ENCODE measurements at regions not wholly inside any gene's neighbourhood (a gene's known extent, or its start where the extent isn't known, plus 50 kb on each side); places are given as distances from the start of the nearest gene placed in this dataset.

DNA sequence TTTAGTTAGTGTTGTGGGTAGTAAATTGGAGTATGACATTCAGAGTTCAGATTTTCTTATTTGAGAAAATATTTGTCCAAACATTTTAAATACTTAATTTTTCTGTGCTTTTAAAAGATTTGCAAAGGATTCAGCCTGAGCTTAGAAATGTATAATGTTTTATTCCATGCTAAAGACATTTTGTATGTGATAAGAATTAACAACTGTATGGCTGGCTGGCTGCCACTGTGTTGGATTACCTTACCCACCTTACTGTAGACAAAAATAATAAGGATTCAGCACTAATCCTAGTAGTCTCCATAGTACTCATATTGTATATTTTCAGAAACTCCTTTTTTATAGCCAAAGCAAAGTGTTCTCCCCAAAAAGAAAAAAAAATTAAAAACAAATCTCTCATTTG lies 74.8 kb downstream of the TANC2 start:
- peak overlapping the region; percentile 13 to 68; a peak in 2 of 6 replicates for H3K27ac ChIP-seq
- CTCF ChIA-PET: interaction anchor here (0.7 to 1.0 kb wide), 2 partner anchors 9 to 349 kb away, joined by 3 read pairs; no protein-coding TSS in a partner anchor
- no peak overlapping the region for H3K4me3 ChIP-seq
- FAIRE-seq (no peak), DNase-seq (ENCODE audit: low read depth in 1 of 2, low spot score in 1 of 2) (no peak), ATAC-seq (no peak)
- H3K4me2 ChIP-seq: peak overlapping the region; percentile 80
- TF ChIP-seq FOXS1 (CRISPR knock-in tag; IDR thresholded peaks at IDR 0.05) (no peak), ZNF302 (CRISPR knock-in tag; IDR thresholded peaks at IDR 0.05) (no peak), RCOR1 (IDR thresholded peaks at IDR 0.05; ENCODE audit: low read depth, low read length) (no peak), PHF8 (IDR thresholded peaks at IDR 0.05; ENCODE audit: borderline replicate concordance, low read depth) (no peak), NFE2L2 (conservative IDR thresholded peaks at IDR 0.05; ENCODE audit: low read length) (no peak), MYC (IDR thresholded peaks at IDR 0.05; ENCODE audit: borderline replicate concordance, low read length) (no peak), ZSCAN20 (CRISPR knock-in tag; IDR thresholded peaks at IDR 0.05) (no peak), JUN (IDR thresholded peaks at IDR 0.05) (no peak), FOSB (CRISPR knock-in tag; IDR thresholded peaks at IDR 0.05) (no peak), SMC3 (IDR thresholded peaks at IDR 0.05) (no peak), EP300 (IDR thresholded peaks at IDR 0.05) (no peak), RNF2 (IDR thresholded peaks at IDR 0.05; ENCODE audit: borderline replicate concordance, low read depth) (no peak), ZFP36 (IDR thresholded peaks at IDR 0.05; ENCODE audit: borderline replicate concordance, partially characterized antibody) (no peak), MAFK (IDR thresholded peaks at IDR 0.05; ENCODE audit: partially characterized antibody) (no peak)
- TF ChIP-seq, protein P1, sequence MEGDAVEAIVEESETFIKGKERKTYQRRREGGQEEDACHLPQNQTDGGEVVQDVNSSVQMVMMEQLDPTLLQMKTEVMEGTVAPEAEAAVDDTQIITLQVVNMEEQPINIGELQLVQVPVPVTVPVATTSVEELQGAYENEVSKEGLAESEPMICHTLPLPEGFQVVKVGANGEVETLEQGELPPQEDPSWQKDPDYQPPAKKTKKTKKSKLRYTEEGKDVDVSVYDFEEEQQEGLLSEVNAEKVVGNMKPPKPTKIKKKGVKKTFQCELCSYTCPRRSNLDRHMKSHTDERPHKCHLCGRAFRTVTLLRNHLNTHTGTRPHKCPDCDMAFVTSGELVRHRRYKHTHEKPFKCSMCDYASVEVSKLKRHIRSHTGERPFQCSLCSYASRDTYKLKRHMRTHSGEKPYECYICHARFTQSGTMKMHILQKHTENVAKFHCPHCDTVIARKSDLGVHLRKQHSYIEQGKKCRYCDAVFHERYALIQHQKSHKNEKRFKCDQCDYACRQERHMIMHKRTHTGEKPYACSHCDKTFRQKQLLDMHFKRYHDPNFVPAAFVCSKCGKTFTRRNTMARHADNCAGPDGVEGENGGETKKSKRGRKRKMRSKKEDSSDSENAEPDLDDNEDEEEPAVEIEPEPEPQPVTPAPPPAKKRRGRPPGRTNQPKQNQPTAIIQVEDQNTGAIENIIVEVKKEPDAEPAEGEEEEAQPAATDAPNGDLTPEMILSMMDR (IDR thresholded peaks at IDR 0.05): no peak
- POLR2A ChIA-PET: no interaction called here
- no peaks in the 10 kb centered on the region for H3K9me3 ChIP-seq
- peaks cover 65% of the 10 kb centered on the region for H3K4me1 ChIP-seq

DNA sequence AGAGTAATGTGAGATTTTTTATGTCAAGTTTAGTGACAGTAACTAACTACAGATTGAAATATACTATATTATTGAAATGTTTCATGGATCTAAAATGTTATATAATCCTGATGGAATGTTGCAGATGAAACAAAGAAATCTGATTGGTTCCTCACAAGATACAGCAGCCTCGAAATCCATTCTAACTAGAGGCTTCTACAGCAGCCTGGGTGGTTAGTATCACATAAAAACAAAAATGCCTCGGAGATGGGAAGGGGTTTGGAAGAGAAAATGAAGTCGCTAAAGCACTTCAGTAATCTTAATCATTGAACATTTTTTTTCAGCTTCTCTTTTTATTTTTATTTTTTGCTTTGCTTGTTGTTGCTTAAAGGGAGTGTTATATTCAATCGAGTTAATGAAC lies 75.2 kb downstream of the TANC2 start:
- DNase-seq (ENCODE audit: low read depth in 1 of 2, low spot score in 1 of 2) (no peak), FAIRE-seq (no peak), ATAC-seq (no peak)
- H3K4me1 ChIP-seq: peaks cover 61% of the 10 kb centered on the region
- H3K27ac ChIP-seq: peak overlapping the region; percentile 13 to 56; a peak in 2 of 6 replicates
- H3K4me3 ChIP-seq: no peak overlapping the region
- ChIA-PET CTCF (interaction anchor here (1.0 kb wide), 1 partner anchor 10 kb away, joined by 3 read pairs; no protein-coding TSS in a partner anchor), POLR2A (no interaction called here)
- WGBS (ENCODE audit: missing lambda C conversion rate): 55% methylated on average over 4 of the region's 4 CpGs
- TF ChIP-seq BCL3 (IDR thresholded peaks at IDR 0.05) (no peak), RNF2 (IDR thresholded peaks at IDR 0.05; ENCODE audit: borderline replicate concordance, low read depth) (no peak), MYC (IDR thresholded peaks at IDR 0.05; ENCODE audit: borderline replicate concordance, low read length) (no peak), KDM1A (IDR thresholded peaks at IDR 0.05; ENCODE audit: low read depth) (no peak), FOSB (CRISPR knock-in tag; IDR thresholded peaks at IDR 0.05) (no peak), POLR2AphosphoS2 (conservative IDR thresholded peaks at IDR 0.05; ENCODE audit: low read length) (no peak), ZSCAN20 (CRISPR knock-in tag; IDR thresholded peaks at IDR 0.05) (no peak), EP300 (IDR thresholded peaks at IDR 0.05) (no peak), NFE2L2 (conservative IDR thresholded peaks at IDR 0.05; ENCODE audit: low read length) (no peak), JUN (IDR thresholded peaks at IDR 0.05) (no peak), EHF (CRISPR knock-in tag; IDR thresholded peaks at IDR 0.05) (no peak), ZFP36 (IDR thresholded peaks at IDR 0.05; ENCODE audit: borderline replicate concordance, partially characterized antibody) (no peak), GATA3 (IDR thresholded peaks at IDR 0.05; ENCODE audit: borderline replicate concordance) (no peak), PHF8 (IDR thresholded peaks at IDR 0.05; ENCODE audit: borderline replicate concordance, low read depth) (no peak), KDM5A (IDR thresholded peaks at IDR 0.05) (no peak), CHD2 (IDR thresholded peaks at IDR 0.05; ENCODE audit: low read length, partially characterized antibody) (no peak), CBX8 (IDR thresholded peaks at IDR 0.05) (no peak), BHLHE40 (IDR thresholded peaks at IDR 0.05; ENCODE audit: low read depth, low read length) (no peak)
- TF ChIP-seq, protein P2, sequence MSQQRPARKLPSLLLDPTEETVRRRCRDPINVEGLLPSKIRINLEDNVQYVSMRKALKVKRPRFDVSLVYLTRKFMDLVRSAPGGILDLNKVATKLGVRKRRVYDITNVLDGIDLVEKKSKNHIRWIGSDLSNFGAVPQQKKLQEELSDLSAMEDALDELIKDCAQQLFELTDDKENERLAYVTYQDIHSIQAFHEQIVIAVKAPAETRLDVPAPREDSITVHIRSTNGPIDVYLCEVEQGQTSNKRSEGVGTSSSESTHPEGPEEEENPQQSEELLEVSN (IDR thresholded peaks at IDR 0.05; ENCODE audit: borderline replicate concordance, low read depth): no peak
- TF ChIP-seq, protein P1 (IDR thresholded peaks at IDR 0.05): no peak
- H3K4me2 ChIP-seq: peak overlapping the region; percentile 80
- H3K9me3 ChIP-seq: no peaks in the 10 kb centered on the region

Measured in A549 (cell line).